K562 (cell line): ENCODE measurements at regions not wholly inside any gene's neighbourhood (a gene's known extent, or its start where the extent isn't known, plus 50 kb on each side); places are given as distances from the start of the nearest gene placed in this dataset.

Experiments used
- ATAC-seq: fragments of 200-7000 bp; cut with Tn5 transposase; 3 replicates; pipeline ENCODE4 v1.9.1; 2020; ENCODE audit warnings: moderate library complexity
- BruUV-seq: library from RNA; stranded (reverse); fragments of 400-500 nt; replicated peaks from 2 replicates; lab custom pipeline; 2021; lab: Mats Ljungman, UMichigan
- CTCF ChIA-PET: fragments of 300-600 bp; formaldehyde crosslinking; extraction: SDS; loops from one replicate; lab custom pipeline; 2021; ENCODE audit warnings: low intra/inter-chr PET ratio; lab: Yijun Ruan, JAX
- POLR2A ChIA-PET: fragments of 300-600, 350-650 bp; sonication (Branson Sonifier 250); formaldehyde crosslinking; extraction: SDS; loops from one replicate; lab custom pipeline; 2021; ENCODE audit warnings: antibody characterized with exemption, inconsistent platforms; lab: Yijun Ruan, JAX
- DNase-seq, 4 experiments: peaks; one replicate each; pipeline versions ENCODE4 v3.0.0 to v3.0.0-alpha.2; 2011 to 2018; ENCODE audit warnings: low spot score in 3 of 4, mixed read lengths in 3 of 4; ENCODE audit errors: extremely low read depth in 1 of 4
- FAIRE-seq: peaks from 2 replicates; lab custom pipeline; 2011; peaks lifted over from hg19 to GRCh38; lab: Jason Lieb, UNC
- H2AFZ ChIP-seq: 2 replicates; pipeline ENCODE4 v1.6.0; 2011; ENCODE audit warnings: low read depth, low read length, control low read depth, inconsistent platforms
- H3K27ac ChIP-seq: fragments of 200-600 bp; 3 replicates; pipeline ENCODE4 v1.8.0; 2011; ENCODE audit warnings: low read depth, mild to moderate bottlenecking, control low read depth, inconsistent platforms, low read length, moderate library complexity, mixed read lengths; ENCODE audit errors: extremely low read depth
- H3K27me3 ChIP-seq, 2 experiments: fragments of 300-600 bp in 1 of 2; 2 replicates in 1 of 2; 3 replicates in 1 of 2; pipeline versions ENCODE4 v1.6.0 to v1.8.0; 2011; ENCODE audit warnings: inconsistent platforms in 2 of 2, low read length in 2 of 2, mild to moderate bottlenecking in 1 of 2, mixed read lengths in 1 of 2, moderate library complexity in 1 of 2; ENCODE audit not compliant: control insufficient read depth in 2 of 2, insufficient read depth in 2 of 2
- H3K36me3 ChIP-seq: fragments of 300-600 bp; 3 replicates; pipeline ENCODE4 v1.8.0; 2011; ENCODE audit warnings: mild to moderate bottlenecking, low read length, inconsistent platforms; ENCODE audit not compliant: control insufficient read depth, insufficient read depth
- H3K4me1 ChIP-seq, 2 experiments: fragments of 200-600 bp in 1 of 2; replicated peaks in 1 of 2; 2 replicates in 1 of 2; 3 replicates in 1 of 2; pipeline versions ENCODE4 v1.5.1 to v1.8.0; 2011; ENCODE audit warnings: inconsistent platforms in 2 of 2, low read length in 2 of 2, mild to moderate bottlenecking in 1 of 2, mixed read lengths in 1 of 2, moderate library complexity in 1 of 2; ENCODE audit not compliant: control insufficient read depth in 2 of 2, insufficient read depth in 2 of 2
- H3K4me2 ChIP-seq: 2 replicates; pipeline ENCODE4 v1.6.1; 2011; ENCODE audit warnings: low read length, control low read depth, inconsistent platforms, mixed read lengths; ENCODE audit not compliant: insufficient read depth
- H3K4me3 ChIP-seq: fragments of 200-600 bp; sonication (generic), shearing (Covaris generic); 2 replicates; pipeline ENCODE4 v1.5.1; 2016; ENCODE audit warnings: control low read depth, inconsistent platforms
- H3K79me2 ChIP-seq: fragments of 200-600 bp; 3 replicates; pipeline ENCODE4 v1.8.0; 2011; ENCODE audit warnings: low read length, inconsistent platforms; ENCODE audit not compliant: control insufficient read depth, insufficient read depth
- H3K9ac ChIP-seq, 2 experiments: 2 replicates each; pipeline versions ENCODE4 v1.6.0 to v1.6.1; 2011; ENCODE audit warnings: low read depth in 2 of 2, low read length in 2 of 2, control low read depth in 1 of 2, inconsistent platforms in 1 of 2, mild to moderate bottlenecking in 1 of 2, mixed read lengths in 1 of 2; ENCODE audit not compliant: insufficient read depth in 1 of 2
- H3K9me1 ChIP-seq: one replicate; pipeline ENCODE4 v1.6.0; 2011; ENCODE audit warnings: inconsistent platforms, mild to moderate bottlenecking, low read length, moderate library complexity; ENCODE audit not compliant: control insufficient read depth, insufficient read depth
- H3K9me3 ChIP-seq: replicated peaks from 2 replicates; pipeline ENCODE4 v1.5.1; 2011; ENCODE audit warnings: low read depth, low read length, inconsistent platforms; ENCODE audit not compliant: control insufficient read depth, insufficient read depth
- H4K20me1 ChIP-seq: replicated peaks from 2 replicates; pipeline ENCODE4 v1.6.1; 2011; ENCODE audit warnings: low read length, inconsistent platforms, mixed read lengths; ENCODE audit not compliant: control insufficient read depth, insufficient read depth
- ARNT ChIP-seq, 2 experiments: fragments of 450-650 bp; IDR thresholded peaks; 2 replicates each; pipeline ENCODE4 v1.6.1; 2016; ENCODE audit warnings: mild to moderate bottlenecking in 1 of 2
- CTCFL ChIP-seq: IDR thresholded peaks from 2 replicates; pipeline ENCODE4 v1.6.1; 2011; ENCODE audit warnings: borderline replicate concordance, low read depth, mild to moderate bottlenecking, moderate library complexity, low read length; ENCODE audit not compliant: insufficient read depth, poor library complexity, severe bottlenecking
- DDX20 ChIP-seq: fragments of 450-650 bp; IDR thresholded peaks from 2 replicates; pipeline ENCODE4 v1.6.1; 2016; ENCODE audit warnings: missing genetic modification characterization, low read depth, mild to moderate bottlenecking, missing compliant biosample characterization, moderate library complexity
- DPF2 ChIP-seq: fragments of 450-650 bp; IDR thresholded peaks from 2 replicates; pipeline ENCODE4 v1.6.1; 2016
- ELF2 ChIP-seq: fragments of 250-450 bp; sonication (Bioruptor Pico); IDR thresholded peaks from 2 replicates; pipeline ENCODE4 v1.5.0; 2021; ENCODE audit warnings: mild to moderate bottlenecking
- EP400 ChIP-seq: fragments of 450-650 bp; IDR thresholded peaks from 2 replicates; pipeline ENCODE4 v1.6.1; 2017; ENCODE audit warnings: antibody characterized with exemption, mild to moderate bottlenecking, moderate library complexity
- FOSL1 ChIP-seq: fragments of 200-800 bp; sonication (Bioruptor generic); conservative IDR thresholded peaks from 2 replicates; pipeline ENCODE4 v1.6.1; 2016; ENCODE audit warnings: missing genetic modification characterization, missing compliant biosample characterization
- KAT2B ChIP-seq: IDR thresholded peaks from one replicate; pipeline ENCODE4 v1.6.1; 2012; ENCODE audit warnings: low read depth, mild to moderate bottlenecking, control low read depth, inconsistent platforms, low read length, moderate library complexity
- POLR2AphosphoS2 ChIP-seq: IDR thresholded peaks from 2 replicates; pipeline ENCODE4 v1.6.1; 2012; ENCODE audit warnings: low read length, improper control_type of control experiment
- POLR2G ChIP-seq: fragments of 200-400 bp; formaldehyde crosslinking; IDR thresholded peaks from 2 replicates; pipeline ENCODE4 v1.6.1; 2017; ENCODE audit warnings: low read depth, mild to moderate bottlenecking, antibody characterized with exemption, low read length, moderate library complexity
- PRMT5 ChIP-seq: sonication (generic); formaldehyde crosslinking; IDR thresholded peaks from 2 replicates; pipeline ENCODE4 v1.5.0; 2020; ENCODE audit warnings: missing genetic modification reagents
- SMAD4 ChIP-seq: fragments of 250-450 bp; sonication (Bioruptor Pico); conservative IDR thresholded peaks from 2 replicates; pipeline ENCODE4 v1.8.0; 2021; ENCODE audit warnings: inconsistent platforms, mild to moderate bottlenecking, moderate library complexity
- SNIP1 ChIP-seq: fragments of 450-650 bp; IDR thresholded peaks from 2 replicates; pipeline ENCODE4 v1.7.1; 2017; ENCODE audit warnings: low read depth, mild to moderate bottlenecking
- SOX6 ChIP-seq: fragments of 450-650 bp; IDR thresholded peaks from 2 replicates; pipeline ENCODE4 v1.6.1; 2014; ENCODE audit warnings: mild to moderate bottlenecking
- SP1 ChIP-seq: sonication (generic); formaldehyde crosslinking; IDR thresholded peaks from 2 replicates; pipeline ENCODE4 v1.8.1; 2022; ENCODE audit warnings: mild to moderate bottlenecking, missing genetic modification reagents
- ZBTB26 ChIP-seq: fragments of 450-650 bp; formaldehyde crosslinking; IDR thresholded peaks from 2 replicates; pipeline ENCODE4 v1.4.0; 2022; ENCODE audit warnings: missing genetic modification characterization
- ZNF311 ChIP-seq: fragments of 250-450 bp; sonication (Bioruptor Pico); IDR thresholded peaks from 2 replicates; pipeline ENCODE4 v1.4.0; 2020; ENCODE audit warnings: mild to moderate bottlenecking, moderate library complexity
- ZNF766 ChIP-seq: fragments of 200-800 bp; sonication (Bioruptor generic); conservative IDR thresholded peaks from 2 replicates; pipeline ENCODE4 v1.6.1; 2016; ENCODE audit warnings: missing genetic modification characterization, missing compliant biosample characterization
- WGBS: fragments of 100-300 bp; shearing (Covaris generic); methylation state at CpG from one replicate; pipeline ENCODE4 v1.1.6; 2016; ENCODE audit warnings: low coverage, mixed read lengths; ENCODE audit not compliant: insufficient coverage; ENCODE audit errors: missing lambda C conversion rate; 5-methylcytosine and 5-hydroxymethylcytosine counted together
- in situ Hi-C: fragments of 300-500 bp; cut with MboI; formaldehyde crosslinking; loops from 4 replicates; pipeline ENCODE4 v1.15.0; 2018; ENCODE audit warnings: inconsistent platforms, mixed read lengths
- intact Hi-C: fragments of 100-400 bp; cut with micrococcal nuclease; formaldehyde crosslinking; loops from 2 replicates; pipeline ENCODE4 v1.14.2; 2022

GRCh38 chr3:78279091-78279490 lies 1239.2 kb downstream of the ROBO2 start:
- H3K36me3 ChIP-seq, result no peaks in the 10 kb centered on the region
- H3K4me1 ChIP-seq, result no peaks in the 10 kb centered on the region
- DNase-seq, result no peak
- no peak overlapping the region for H3K9ac ChIP-seq
- H3K4me3 ChIP-seq, result no peak overlapping the region
- no peak for ATAC-seq
- H3K27me3 ChIP-seq, result no peaks in the 10 kb centered on the region
- in situ Hi-C loops, result no loop called here
- H3K79me2 ChIP-seq, result no peaks in the 10 kb centered on the region
- no peaks in the 10 kb centered on the region for H3K9me3 ChIP-seq
- WGBS, result 3% methylated on average over 3 of the region's 3 CpGs
- BruUV-seq, result no TSS peak
- POLR2A ChIA-PET, result no interaction called here
- no peak overlapping the region for H3K27ac ChIP-seq
- CTCF ChIA-PET, result no interaction called here
- H2AFZ ChIP-seq, result no peak overlapping the region
- no peaks in the 10 kb centered on the region for H4K20me1 ChIP-seq
- H3K4me2 ChIP-seq, result no peak overlapping the region
- no peaks in the 10 kb centered on the region for H3K9me1 ChIP-seq
- FAIRE-seq, result no peak
- intact Hi-C loops, result no loop called here
- TF ChIP-seq SMAD4 (CRISPR knock-in tag) (no peak), SOX6 (no peak), CTCFL (no peak), ZBTB26 (CRISPR knock-in tag) (no peak), SP1 (no peak), KAT2B (no peak), ZNF311 (CRISPR knock-in tag) (no peak), POLR2G (no peak), DPF2 (no peak), FOSL1 (tag) (no peak), ELF2 (CRISPR knock-in tag) (no peak), DDX20 (tag) (no peak), ARNT (IDR thresholded peaks at IDR 0.05) (no peak), ZNF766 (CRISPR knock-in tag) (no peak), EP400 (no peak), POLR2AphosphoS2 (no peak), PRMT5 (no peak), SNIP1 (no peak)
